ENCODE measurements at regions not wholly inside any gene's neighbourhood (a gene's known extent, or its start where the extent isn't known, plus 50 kb on each side); places are given as distances from the start of the nearest gene placed in this dataset.

DNA sequence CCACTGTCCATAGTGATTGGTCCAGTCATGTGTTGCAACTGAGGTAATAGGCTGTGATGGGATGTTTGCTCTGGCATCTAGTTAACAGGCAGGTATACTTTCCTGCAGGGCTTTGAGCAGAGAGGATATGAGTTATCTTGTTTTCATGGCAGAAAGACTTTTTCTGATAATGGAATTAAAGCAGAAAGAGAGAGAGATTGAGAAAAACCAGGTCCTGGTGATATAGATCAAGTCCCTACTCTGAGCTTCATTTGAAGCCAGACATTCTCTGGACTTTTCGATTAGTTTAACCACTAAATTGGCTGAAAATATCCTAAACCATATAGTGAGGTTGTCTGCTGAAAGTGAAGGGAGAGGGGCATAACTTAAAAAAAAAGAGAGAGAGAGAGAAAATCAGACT, 233.8 kb upstream of the TBX18 start:
- TF ChIP-seq, protein P1, sequence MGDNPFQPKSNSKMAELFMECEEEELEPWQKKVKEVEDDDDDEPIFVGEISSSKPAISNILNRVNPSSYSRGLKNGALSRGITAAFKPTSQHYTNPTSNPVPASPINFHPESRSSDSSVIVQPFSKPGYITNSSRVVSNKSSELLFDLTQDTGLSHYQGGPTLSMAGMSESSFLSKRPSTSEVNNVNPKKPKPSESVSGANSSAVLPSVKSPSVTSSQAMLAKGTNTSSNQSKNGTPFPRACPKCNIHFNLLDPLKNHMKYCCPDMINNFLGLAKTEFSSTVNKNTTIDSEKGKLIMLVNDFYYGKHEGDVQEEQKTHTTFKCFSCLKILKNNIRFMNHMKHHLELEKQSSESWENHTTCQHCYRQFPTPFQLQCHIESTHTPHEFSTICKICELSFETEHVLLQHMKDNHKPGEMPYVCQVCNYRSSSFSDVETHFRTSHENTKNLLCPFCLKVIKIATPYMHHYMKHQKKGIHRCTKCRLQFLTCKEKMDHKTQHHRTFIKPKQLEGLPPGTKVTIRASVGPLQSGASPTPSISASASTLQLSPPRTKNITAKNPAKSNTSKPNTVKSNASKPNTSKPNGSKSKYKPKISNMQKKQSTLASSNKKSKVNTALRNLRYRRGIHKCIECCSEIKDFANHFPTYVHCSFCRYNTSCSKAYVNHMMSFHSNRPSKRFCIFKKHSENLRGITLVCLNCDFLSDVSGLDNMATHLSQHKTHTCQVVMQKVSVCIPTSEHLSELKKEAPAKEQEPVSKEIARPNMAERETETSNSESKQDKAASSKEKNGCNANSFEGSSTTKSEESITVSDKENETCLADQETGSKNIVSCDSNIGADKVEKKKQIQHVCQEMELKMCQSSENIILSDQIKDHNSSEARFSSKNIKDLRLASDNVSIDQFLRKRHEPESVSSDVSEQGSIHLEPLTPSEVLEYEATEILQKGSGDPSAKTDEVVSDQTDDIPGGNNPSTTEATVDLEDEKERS (tag by site-specific recombination; IDR thresholded peaks at IDR 0.05): no peak
- TF ChIP-seq, protein P2, sequence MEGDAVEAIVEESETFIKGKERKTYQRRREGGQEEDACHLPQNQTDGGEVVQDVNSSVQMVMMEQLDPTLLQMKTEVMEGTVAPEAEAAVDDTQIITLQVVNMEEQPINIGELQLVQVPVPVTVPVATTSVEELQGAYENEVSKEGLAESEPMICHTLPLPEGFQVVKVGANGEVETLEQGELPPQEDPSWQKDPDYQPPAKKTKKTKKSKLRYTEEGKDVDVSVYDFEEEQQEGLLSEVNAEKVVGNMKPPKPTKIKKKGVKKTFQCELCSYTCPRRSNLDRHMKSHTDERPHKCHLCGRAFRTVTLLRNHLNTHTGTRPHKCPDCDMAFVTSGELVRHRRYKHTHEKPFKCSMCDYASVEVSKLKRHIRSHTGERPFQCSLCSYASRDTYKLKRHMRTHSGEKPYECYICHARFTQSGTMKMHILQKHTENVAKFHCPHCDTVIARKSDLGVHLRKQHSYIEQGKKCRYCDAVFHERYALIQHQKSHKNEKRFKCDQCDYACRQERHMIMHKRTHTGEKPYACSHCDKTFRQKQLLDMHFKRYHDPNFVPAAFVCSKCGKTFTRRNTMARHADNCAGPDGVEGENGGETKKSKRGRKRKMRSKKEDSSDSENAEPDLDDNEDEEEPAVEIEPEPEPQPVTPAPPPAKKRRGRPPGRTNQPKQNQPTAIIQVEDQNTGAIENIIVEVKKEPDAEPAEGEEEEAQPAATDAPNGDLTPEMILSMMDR (tag by site-specific recombination; IDR thresholded peaks at IDR 0.05): no peak
- TF ChIP-seq, protein P3, sequence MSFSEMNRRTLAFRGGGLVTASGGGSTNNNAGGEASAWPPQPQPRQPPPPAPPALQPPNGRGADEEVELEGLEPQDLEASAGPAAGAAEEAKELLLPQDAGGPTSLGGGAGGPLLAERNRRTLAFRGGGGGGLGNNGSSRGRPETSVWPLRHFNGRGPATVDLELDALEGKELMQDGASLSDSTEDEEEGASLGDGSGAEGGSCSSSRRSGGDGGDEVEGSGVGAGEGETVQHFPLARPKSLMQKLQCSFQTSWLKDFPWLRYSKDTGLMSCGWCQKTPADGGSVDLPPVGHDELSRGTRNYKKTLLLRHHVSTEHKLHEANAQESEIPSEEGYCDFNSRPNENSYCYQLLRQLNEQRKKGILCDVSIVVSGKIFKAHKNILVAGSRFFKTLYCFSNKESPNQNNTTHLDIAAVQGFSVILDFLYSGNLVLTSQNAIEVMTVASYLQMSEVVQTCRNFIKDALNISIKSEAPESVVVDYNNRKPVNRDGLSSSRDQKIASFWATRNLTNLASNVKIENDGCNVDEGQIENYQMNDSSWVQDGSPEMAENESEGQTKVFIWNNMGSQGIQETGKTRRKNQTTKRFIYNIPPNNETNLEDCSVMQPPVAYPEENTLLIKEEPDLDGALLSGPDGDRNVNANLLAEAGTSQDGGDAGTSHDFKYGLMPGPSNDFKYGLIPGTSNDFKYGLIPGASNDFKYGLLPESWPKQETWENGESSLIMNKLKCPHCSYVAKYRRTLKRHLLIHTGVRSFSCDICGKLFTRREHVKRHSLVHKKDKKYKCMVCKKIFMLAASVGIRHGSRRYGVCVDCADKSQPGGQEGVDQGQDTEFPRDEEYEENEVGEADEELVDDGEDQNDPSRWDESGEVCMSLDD (tag by site-specific recombination; IDR thresholded peaks at IDR 0.05): no peak
- TF ChIP-seq, protein P4, sequence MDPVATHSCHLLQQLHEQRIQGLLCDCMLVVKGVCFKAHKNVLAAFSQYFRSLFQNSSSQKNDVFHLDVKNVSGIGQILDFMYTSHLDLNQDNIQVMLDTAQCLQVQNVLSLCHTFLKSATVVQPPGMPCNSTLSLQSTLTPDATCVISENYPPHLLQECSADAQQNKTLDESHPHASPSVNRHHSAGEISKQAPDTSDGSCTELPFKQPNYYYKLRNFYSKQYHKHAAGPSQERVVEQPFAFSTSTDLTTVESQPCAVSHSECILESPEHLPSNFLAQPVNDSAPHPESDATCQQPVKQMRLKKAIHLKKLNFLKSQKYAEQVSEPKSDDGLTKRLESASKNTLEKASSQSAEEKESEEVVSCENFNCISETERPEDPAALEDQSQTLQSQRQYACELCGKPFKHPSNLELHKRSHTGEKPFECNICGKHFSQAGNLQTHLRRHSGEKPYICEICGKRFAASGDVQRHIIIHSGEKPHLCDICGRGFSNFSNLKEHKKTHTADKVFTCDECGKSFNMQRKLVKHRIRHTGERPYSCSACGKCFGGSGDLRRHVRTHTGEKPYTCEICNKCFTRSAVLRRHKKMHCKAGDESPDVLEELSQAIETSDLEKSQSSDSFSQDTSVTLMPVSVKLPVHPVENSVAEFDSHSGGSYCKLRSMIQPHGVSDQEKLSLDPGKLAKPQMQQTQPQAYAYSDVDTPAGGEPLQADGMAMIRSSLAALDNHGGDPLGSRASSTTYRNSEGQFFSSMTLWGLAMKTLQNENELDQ (tag by site-specific recombination; IDR thresholded peaks at IDR 0.05; ENCODE audit: low read depth): no peak
- TF ChIP-seq, protein P5, sequence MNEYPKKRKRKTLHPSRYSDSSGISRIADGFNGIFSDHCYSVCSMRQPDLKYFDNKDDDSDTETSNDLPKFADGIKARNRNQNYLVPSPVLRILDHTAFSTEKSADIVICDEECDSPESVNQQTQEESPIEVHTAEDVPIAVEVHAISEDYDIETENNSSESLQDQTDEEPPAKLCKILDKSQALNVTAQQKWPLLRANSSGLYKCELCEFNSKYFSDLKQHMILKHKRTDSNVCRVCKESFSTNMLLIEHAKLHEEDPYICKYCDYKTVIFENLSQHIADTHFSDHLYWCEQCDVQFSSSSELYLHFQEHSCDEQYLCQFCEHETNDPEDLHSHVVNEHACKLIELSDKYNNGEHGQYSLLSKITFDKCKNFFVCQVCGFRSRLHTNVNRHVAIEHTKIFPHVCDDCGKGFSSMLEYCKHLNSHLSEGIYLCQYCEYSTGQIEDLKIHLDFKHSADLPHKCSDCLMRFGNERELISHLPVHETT (tag by site-specific recombination; IDR thresholded peaks at IDR 0.05): no peak
- TF ChIP-seq, protein P6, sequence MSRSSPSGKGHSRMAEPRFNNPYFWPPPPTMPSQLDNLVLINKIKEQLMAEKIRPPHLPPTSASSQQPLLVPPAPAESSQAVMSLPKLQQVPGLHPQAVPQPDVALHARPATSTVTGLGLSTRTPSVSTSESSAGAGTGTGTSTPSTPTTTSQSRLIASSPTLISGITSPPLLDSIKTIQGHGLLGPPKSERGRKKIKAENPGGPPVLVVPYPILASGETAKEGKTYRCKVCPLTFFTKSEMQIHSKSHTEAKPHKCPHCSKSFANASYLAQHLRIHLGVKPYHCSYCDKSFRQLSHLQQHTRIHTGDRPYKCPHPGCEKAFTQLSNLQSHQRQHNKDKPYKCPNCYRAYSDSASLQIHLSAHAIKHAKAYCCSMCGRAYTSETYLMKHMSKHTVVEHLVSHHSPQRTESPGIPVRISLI (tag by site-specific recombination; IDR thresholded peaks at IDR 0.05): no peak
- TF ChIP-seq, protein P7, sequence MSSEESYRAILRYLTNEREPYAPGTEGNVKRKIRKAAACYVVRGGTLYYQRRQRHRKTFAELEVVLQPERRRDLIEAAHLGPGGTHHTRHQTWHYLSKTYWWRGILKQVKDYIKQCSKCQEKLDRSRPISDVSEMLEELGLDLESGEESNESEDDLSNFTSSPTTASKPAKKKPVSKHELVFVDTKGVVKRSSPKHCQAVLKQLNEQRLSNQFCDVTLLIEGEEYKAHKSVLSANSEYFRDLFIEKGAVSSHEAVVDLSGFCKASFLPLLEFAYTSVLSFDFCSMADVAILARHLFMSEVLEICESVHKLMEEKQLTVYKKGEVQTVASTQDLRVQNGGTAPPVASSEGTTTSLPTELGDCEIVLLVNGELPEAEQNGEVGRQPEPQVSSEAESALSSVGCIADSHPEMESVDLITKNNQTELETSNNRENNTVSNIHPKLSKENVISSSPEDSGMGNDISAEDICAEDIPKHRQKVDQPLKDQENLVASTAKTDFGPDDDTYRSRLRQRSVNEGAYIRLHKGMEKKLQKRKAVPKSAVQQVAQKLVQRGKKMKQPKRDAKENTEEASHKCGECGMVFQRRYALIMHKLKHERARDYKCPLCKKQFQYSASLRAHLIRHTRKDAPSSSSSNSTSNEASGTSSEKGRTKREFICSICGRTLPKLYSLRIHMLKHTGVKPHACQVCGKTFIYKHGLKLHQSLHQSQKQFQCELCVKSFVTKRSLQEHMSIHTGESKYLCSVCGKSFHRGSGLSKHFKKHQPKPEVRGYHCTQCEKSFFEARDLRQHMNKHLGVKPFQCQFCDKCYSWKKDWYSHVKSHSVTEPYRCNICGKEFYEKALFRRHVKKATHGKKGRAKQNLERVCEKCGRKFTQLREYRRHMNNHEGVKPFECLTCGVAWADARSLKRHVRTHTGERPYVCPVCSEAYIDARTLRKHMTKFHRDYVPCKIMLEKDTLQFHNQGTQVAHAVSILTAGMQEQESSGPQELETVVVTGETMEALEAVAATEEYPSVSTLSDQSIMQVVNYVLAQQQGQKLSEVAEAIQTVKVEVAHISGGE (tag by site-specific recombination; conservative IDR thresholded peaks at IDR 0.05; ENCODE audit: low read depth): no peak
- no peak for TF ChIP-seq ZBTB17 (tag by site-specific recombination; IDR thresholded peaks at IDR 0.05)
- TF ChIP-seq ZNF132 (tag by site-specific recombination; IDR thresholded peaks at IDR 0.05; ENCODE audit: borderline replicate concordance): no peak
